ENCODE measurements at regions not wholly inside any gene's neighbourhood (a gene's known extent, or its start where the extent isn't known, plus 50 kb on each side); places are given as distances from the start of the nearest gene placed in this dataset.

- H3K9me3 ChIP-seq (ENCODE audit: control insufficient read depth in 2 of 2, insufficient read depth in 1 of 2, low read length in 1 of 2), result no peaks in the 10 kb centered on the region
- no peak overlapping the region for H3K4me3 ChIP-seq (ENCODE audit: low read length in 2 of 2)
- H3K36me3 ChIP-seq (ENCODE audit: control insufficient read depth in 2 of 2, insufficient read depth in 2 of 2, low read length in 1 of 2), result no peaks in the 10 kb centered on the region
- 88% methylated on average over 7 of the region's 7 CpGs for WGBS
- no peaks in the 10 kb centered on the region for H3K27me3 ChIP-seq (ENCODE audit: control insufficient read depth in 2 of 2, insufficient read depth in 1 of 2, low read length in 1 of 2)
- DNase-seq (ENCODE audit: low read depth in 6 of 9, low spot score in 9 of 9), result no peak
- H3K27ac ChIP-seq (ENCODE audit: low read depth in 1 of 2, low read length in 1 of 2), result no peak overlapping the region
- no peaks in the 10 kb centered on the region for H3K4me1 ChIP-seq (ENCODE audit: control insufficient read depth in 2 of 2, insufficient read depth in 2 of 2, low read length in 2 of 2)
Measured at GRCh38 chr6:147922799-147923198, 414.3 kb downstream of the SAMD5 start.

GRCh38 chr6:147924598-147924997 is 416.1 kb downstream of the SAMD5 start:
- Histone ChIP-seq H3K4me1 (ENCODE audit: control insufficient read depth in 2 of 2, insufficient read depth in 2 of 2, low read length in 2 of 2) (no peaks in the 10 kb centered on the region), H3K4me3 (ENCODE audit: low read length in 2 of 2) (no peak overlapping the region), H3K27me3 (ENCODE audit: control insufficient read depth in 2 of 2, insufficient read depth in 1 of 2, low read length in 1 of 2) (no peaks in the 10 kb centered on the region), H3K9me3 (ENCODE audit: control insufficient read depth in 2 of 2, insufficient read depth in 1 of 2, low read length in 1 of 2) (no peaks in the 10 kb centered on the region), H3K27ac (ENCODE audit: low read depth in 1 of 2, low read length in 1 of 2) (no peak overlapping the region), H3K36me3 (ENCODE audit: control insufficient read depth in 2 of 2, insufficient read depth in 2 of 2, low read length in 1 of 2) (no peaks in the 10 kb centered on the region)
- DNase-seq (ENCODE audit: low read depth in 6 of 9, low spot score in 9 of 9), result no peak
- 99% methylated on average over 1 of the region's 1 CpG for WGBS

- DNase-seq (ENCODE audit: low read depth in 6 of 9, low spot score in 9 of 9), result no peak
- 90% methylated on average over 1 of the region's 1 CpG for WGBS
- H3K4me3 ChIP-seq (ENCODE audit: low read length in 2 of 2), result no peak overlapping the region
- no peaks in the 10 kb centered on the region for H3K36me3 ChIP-seq (ENCODE audit: control insufficient read depth in 2 of 2, insufficient read depth in 2 of 2, low read length in 1 of 2)
- H3K27ac ChIP-seq (ENCODE audit: low read depth in 1 of 2, low read length in 1 of 2), result no peak overlapping the region
- H3K9me3 ChIP-seq (ENCODE audit: control insufficient read depth in 2 of 2, insufficient read depth in 1 of 2, low read length in 1 of 2), result no peaks in the 10 kb centered on the region
- no peaks in the 10 kb centered on the region for H3K27me3 ChIP-seq (ENCODE audit: control insufficient read depth in 2 of 2, insufficient read depth in 1 of 2, low read length in 1 of 2)
- no peaks in the 10 kb centered on the region for H3K4me1 ChIP-seq (ENCODE audit: control insufficient read depth in 2 of 2, insufficient read depth in 2 of 2, low read length in 2 of 2)
Measured at GRCh38 chr6:147925826-147926225, 416.8 kb upstream of the SASH1 start.

- no peak for DNase-seq (ENCODE audit: low read depth in 6 of 9, low spot score in 9 of 9)
- 94% methylated on average over 4 of the region's 4 CpGs for WGBS
Measured at GRCh38 chr6:147930745-147931144, 411.9 kb upstream of the SASH1 start.

GRCh38 chr6:147933224-147933623 is 409.4 kb upstream of the SASH1 start:
- Histone ChIP-seq H3K27ac (ENCODE audit: low read depth in 1 of 2, low read length in 1 of 2) (no peak overlapping the region), H3K4me1 (ENCODE audit: control insufficient read depth in 2 of 2, insufficient read depth in 2 of 2, low read length in 2 of 2) (no peaks in the 10 kb centered on the region), H3K27me3 (ENCODE audit: control insufficient read depth in 2 of 2, insufficient read depth in 1 of 2, low read length in 1 of 2) (no peaks in the 10 kb centered on the region), H3K9me3 (ENCODE audit: control insufficient read depth in 2 of 2, insufficient read depth in 1 of 2, low read length in 1 of 2) (no peaks in the 10 kb centered on the region), H3K36me3 (ENCODE audit: control insufficient read depth in 2 of 2, insufficient read depth in 2 of 2, low read length in 1 of 2) (no peaks in the 10 kb centered on the region), H3K4me3 (ENCODE audit: low read length in 2 of 2) (no peak overlapping the region)
- 59% methylated on average over 1 of the region's 1 CpG for WGBS
- no peak for DNase-seq (ENCODE audit: low read depth in 6 of 9, low spot score in 9 of 9)

More at GRCh38 chr6:147930745-147931144, 411.9 kb upstream of the SASH1 start:
- no peaks in the 10 kb centered on the region for H3K9me3 ChIP-seq (ENCODE audit: control insufficient read depth in 2 of 2, insufficient read depth in 1 of 2, low read length in 1 of 2)
- no peaks in the 10 kb centered on the region for H3K4me1 ChIP-seq (ENCODE audit: control insufficient read depth in 2 of 2, insufficient read depth in 2 of 2, low read length in 2 of 2)
- no peak overlapping the region for H3K4me3 ChIP-seq (ENCODE audit: low read length in 2 of 2)
- H3K27ac ChIP-seq (ENCODE audit: low read depth in 1 of 2, low read length in 1 of 2), result no peak overlapping the region
- H3K27me3 ChIP-seq (ENCODE audit: control insufficient read depth in 2 of 2, insufficient read depth in 1 of 2, low read length in 1 of 2), result no peaks in the 10 kb centered on the region
- H3K36me3 ChIP-seq (ENCODE audit: control insufficient read depth in 2 of 2, insufficient read depth in 2 of 2, low read length in 1 of 2), result no peaks in the 10 kb centered on the region

GRCh38 chr6:147935656-147936055 is 407.0 kb upstream of the SASH1 start:
- Histone ChIP-seq H3K36me3 (ENCODE audit: control insufficient read depth in 2 of 2, insufficient read depth in 2 of 2, low read length in 1 of 2) (no peaks in the 10 kb centered on the region), H3K9me3 (ENCODE audit: control insufficient read depth in 2 of 2, insufficient read depth in 1 of 2, low read length in 1 of 2) (no peaks in the 10 kb centered on the region), H3K27me3 (ENCODE audit: control insufficient read depth in 2 of 2, insufficient read depth in 1 of 2, low read length in 1 of 2) (no peaks in the 10 kb centered on the region), H3K4me1 (ENCODE audit: control insufficient read depth in 2 of 2, insufficient read depth in 2 of 2, low read length in 2 of 2) (no peaks in the 10 kb centered on the region), H3K27ac (ENCODE audit: low read depth in 1 of 2, low read length in 1 of 2) (no peak overlapping the region), H3K4me3 (ENCODE audit: low read length in 2 of 2) (no peak overlapping the region)
- no peak for DNase-seq (ENCODE audit: low read depth in 6 of 9, low spot score in 9 of 9)

- Histone ChIP-seq H3K4me3 (ENCODE audit: low read length in 2 of 2) (no peak overlapping the region), H3K36me3 (ENCODE audit: control insufficient read depth in 2 of 2, insufficient read depth in 2 of 2, low read length in 1 of 2) (no peaks in the 10 kb centered on the region), H3K27ac (ENCODE audit: low read depth in 1 of 2, low read length in 1 of 2) (no peak overlapping the region), H3K4me1 (ENCODE audit: control insufficient read depth in 2 of 2, insufficient read depth in 2 of 2, low read length in 2 of 2) (no peaks in the 10 kb centered on the region), H3K27me3 (ENCODE audit: control insufficient read depth in 2 of 2, insufficient read depth in 1 of 2, low read length in 1 of 2) (no peaks in the 10 kb centered on the region), H3K9me3 (ENCODE audit: control insufficient read depth in 2 of 2, insufficient read depth in 1 of 2, low read length in 1 of 2) (no peaks in the 10 kb centered on the region)
- DNase-seq (ENCODE audit: low read depth in 6 of 9, low spot score in 9 of 9), result no peak
- 89% methylated on average over 2 of the region's 2 CpGs for WGBS
Measured at GRCh38 chr6:147936703-147937470, 405.8 kb upstream of the SASH1 start.

GRCh38 chr6:147941143-147941542 is 401.5 kb upstream of the SASH1 start:
- WGBS, result 87% methylated on average over 4 of the region's 4 CpGs
- no peak for DNase-seq (ENCODE audit: low read depth in 6 of 9, low spot score in 9 of 9)

GRCh38 chr6:147942363-147942762 is 400.3 kb upstream of the SASH1 start:
- no peaks in the 10 kb centered on the region for H3K9me3 ChIP-seq (ENCODE audit: control insufficient read depth in 2 of 2, insufficient read depth in 1 of 2, low read length in 1 of 2)
- no peak overlapping the region for H3K4me3 ChIP-seq (ENCODE audit: low read length in 2 of 2)
- WGBS, result 62% methylated on average over 3 of the region's 3 CpGs
- DNase-seq (ENCODE audit: low read depth in 6 of 9, low spot score in 9 of 9), result no peak
- H3K4me1 ChIP-seq (ENCODE audit: control insufficient read depth in 2 of 2, insufficient read depth in 2 of 2, low read length in 2 of 2), result no peaks in the 10 kb centered on the region
- no peaks in the 10 kb centered on the region for H3K36me3 ChIP-seq (ENCODE audit: control insufficient read depth in 2 of 2, insufficient read depth in 2 of 2, low read length in 1 of 2)
- no peaks in the 10 kb centered on the region for H3K27me3 ChIP-seq (ENCODE audit: control insufficient read depth in 2 of 2, insufficient read depth in 1 of 2, low read length in 1 of 2)
- H3K27ac ChIP-seq (ENCODE audit: low read depth in 1 of 2, low read length in 1 of 2), result no peak overlapping the region

More at GRCh38 chr6:147941143-147941542, 401.5 kb upstream of the SASH1 start:
- Histone ChIP-seq H3K27me3 (ENCODE audit: control insufficient read depth in 2 of 2, insufficient read depth in 1 of 2, low read length in 1 of 2) (no peaks in the 10 kb centered on the region), H3K9me3 (ENCODE audit: control insufficient read depth in 2 of 2, insufficient read depth in 1 of 2, low read length in 1 of 2) (no peaks in the 10 kb centered on the region), H3K27ac (ENCODE audit: low read depth in 1 of 2, low read length in 1 of 2) (no peak overlapping the region), H3K36me3 (ENCODE audit: control insufficient read depth in 2 of 2, insufficient read depth in 2 of 2, low read length in 1 of 2) (no peaks in the 10 kb centered on the region), H3K4me3 (ENCODE audit: low read length in 2 of 2) (no peak overlapping the region), H3K4me1 (ENCODE audit: control insufficient read depth in 2 of 2, insufficient read depth in 2 of 2, low read length in 2 of 2) (no peaks in the 10 kb centered on the region)

All from thymus (tissue), 11 donors.